ENCODE measurements at regions not wholly inside any gene's neighbourhood (a gene's known extent, or its start where the extent isn't known, plus 50 kb on each side); places are given as distances from the start of the nearest gene placed in this dataset.

- no peaks in the 10 kb centered on the region for H3K9me3 Mint-ChIP-seq
- no peaks in the 10 kb centered on the region for H3K4me1 Mint-ChIP-seq
- no peaks in the 10 kb centered on the region for H3K4me1 ChIP-seq (ENCODE audit: control insufficient read depth, insufficient read depth, low read length)
- no peaks in the 10 kb centered on the region for H3K36me3 ChIP-seq (ENCODE audit: control insufficient read depth, insufficient read depth, low read length)
- DNase-seq (no peak), ATAC-seq (no peak)
- H3K27me3 ChIP-seq (ENCODE audit: control insufficient read depth, insufficient read depth, low read length), result no peaks in the 10 kb centered on the region
- intact Hi-C loops (cut with micrococcal nuclease), result no loop called here
- no peaks in the 10 kb centered on the region for H3K36me3 Mint-ChIP-seq
- no peak overlapping the region for H3K4me3 Mint-ChIP-seq
- no peak overlapping the region for H3K27ac ChIP-seq (ENCODE audit: low read length)
- no peaks in the 10 kb centered on the region for H3K27me3 Mint-ChIP-seq (ENCODE audit: low read depth in 2 of 2)
- no peak overlapping the region for H3K4me3 ChIP-seq (ENCODE audit: low read length)
- H3K9me3 ChIP-seq (ENCODE audit: control insufficient read depth, insufficient read depth, low read length), result no peaks in the 10 kb centered on the region
- H3K27ac Mint-ChIP-seq, result no peak overlapping the region
- TF ChIP-seq CTCF (IDR thresholded peaks at IDR 0.05), result no peak
Measured at GRCh38 chr7:115662676-115663075, 367.9 kb downstream of the TFEC start.

- Histone ChIP-seq H3K27ac (ENCODE audit: low read length) (no peak overlapping the region), H3K27me3 (ENCODE audit: control insufficient read depth, insufficient read depth, low read length) (no peaks in the 10 kb centered on the region), H3K36me3 (ENCODE audit: control insufficient read depth, insufficient read depth, low read length) (no peaks in the 10 kb centered on the region), H3K9me3 (ENCODE audit: control insufficient read depth, insufficient read depth, low read length) (no peaks in the 10 kb centered on the region), H3K4me3 (ENCODE audit: low read length) (no peak overlapping the region), H3K4me1 (ENCODE audit: control insufficient read depth, insufficient read depth, low read length) (no peaks in the 10 kb centered on the region)
- no peak for TF ChIP-seq CTCF (IDR thresholded peaks at IDR 0.05)
- Mint-ChIP-seq H3K4me3 (no peak overlapping the region), H3K36me3 (no peaks in the 10 kb centered on the region), H3K27me3 (ENCODE audit: low read depth in 2 of 2) (no peaks in the 10 kb centered on the region), H3K9me3 (no peaks in the 10 kb centered on the region), H3K27ac (no peak overlapping the region), H3K4me1 (no peaks in the 10 kb centered on the region)
- ATAC-seq, result no peak
- WGBS (ENCODE audit: insufficient coverage), result no CpG with 5 or more reads among the region's 2 CpGs
- no peak for DNase-seq
- intact Hi-C loops (cut with micrococcal nuclease), result no loop called here
Measured at GRCh38 chr7:115662120-115662519, 368.4 kb downstream of the TFEC start.

GRCh38 chr7:115658223-115658622 is 372.3 kb downstream of the TFEC start:
- intact Hi-C loops (cut with micrococcal nuclease), result no loop called here

More at GRCh38 chr7:115658223-115658622, 372.3 kb downstream of the TFEC start:
- Histone ChIP-seq H3K9me3 (ENCODE audit: control insufficient read depth, insufficient read depth, low read length) (no peaks in the 10 kb centered on the region), H3K36me3 (ENCODE audit: control insufficient read depth, insufficient read depth, low read length) (no peaks in the 10 kb centered on the region), H3K27me3 (ENCODE audit: control insufficient read depth, insufficient read depth, low read length) (no peaks in the 10 kb centered on the region), H3K4me1 (ENCODE audit: control insufficient read depth, insufficient read depth, low read length) (no peaks in the 10 kb centered on the region), H3K27ac (ENCODE audit: low read length) (no peak overlapping the region), H3K4me3 (ENCODE audit: low read length) (no peak overlapping the region)
- ATAC-seq (no peak), DNase-seq (no peak)
- H3K4me1 Mint-ChIP-seq, result no peaks in the 10 kb centered on the region
- no peak overlapping the region for H3K4me3 Mint-ChIP-seq
- no peak for TF ChIP-seq CTCF (IDR thresholded peaks at IDR 0.05)
- no peaks in the 10 kb centered on the region for H3K9me3 Mint-ChIP-seq
- H3K27me3 Mint-ChIP-seq (ENCODE audit: low read depth in 2 of 2), result no peaks in the 10 kb centered on the region
- 67% methylated on average over 3 of the region's 3 CpGs for WGBS (ENCODE audit: insufficient coverage)
- H3K27ac Mint-ChIP-seq, result no peak overlapping the region
- no peaks in the 10 kb centered on the region for H3K36me3 Mint-ChIP-seq

Measured in natural killer cell (primary cell).